ENCODE measurements at regions not wholly inside any gene's neighbourhood (a gene's known extent, or its start where the extent isn't known, plus 50 kb on each side); places are given as distances from the start of the nearest gene placed in this dataset.

DNA sequence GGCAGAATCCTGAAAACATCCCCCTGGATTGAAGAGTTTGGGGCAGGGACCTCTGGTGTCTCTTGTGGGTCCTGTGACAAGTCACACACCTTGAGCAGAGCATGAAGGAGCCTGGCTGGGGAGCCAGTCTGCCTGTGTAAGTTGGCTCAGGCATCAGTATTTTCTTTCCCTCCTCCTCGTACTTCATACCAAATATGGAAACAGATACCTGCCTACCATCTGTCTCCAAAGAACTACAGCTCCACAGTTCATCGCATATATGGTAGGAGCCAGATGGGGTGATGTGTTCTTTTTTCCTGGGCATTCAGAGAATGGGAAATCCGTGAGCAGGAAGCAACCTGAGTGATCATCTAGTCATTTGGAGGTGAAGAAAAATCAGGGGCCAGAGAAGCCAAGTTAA is 177.3 kb upstream of the RAD23B start:
- TF ChIP-seq, protein P1, sequence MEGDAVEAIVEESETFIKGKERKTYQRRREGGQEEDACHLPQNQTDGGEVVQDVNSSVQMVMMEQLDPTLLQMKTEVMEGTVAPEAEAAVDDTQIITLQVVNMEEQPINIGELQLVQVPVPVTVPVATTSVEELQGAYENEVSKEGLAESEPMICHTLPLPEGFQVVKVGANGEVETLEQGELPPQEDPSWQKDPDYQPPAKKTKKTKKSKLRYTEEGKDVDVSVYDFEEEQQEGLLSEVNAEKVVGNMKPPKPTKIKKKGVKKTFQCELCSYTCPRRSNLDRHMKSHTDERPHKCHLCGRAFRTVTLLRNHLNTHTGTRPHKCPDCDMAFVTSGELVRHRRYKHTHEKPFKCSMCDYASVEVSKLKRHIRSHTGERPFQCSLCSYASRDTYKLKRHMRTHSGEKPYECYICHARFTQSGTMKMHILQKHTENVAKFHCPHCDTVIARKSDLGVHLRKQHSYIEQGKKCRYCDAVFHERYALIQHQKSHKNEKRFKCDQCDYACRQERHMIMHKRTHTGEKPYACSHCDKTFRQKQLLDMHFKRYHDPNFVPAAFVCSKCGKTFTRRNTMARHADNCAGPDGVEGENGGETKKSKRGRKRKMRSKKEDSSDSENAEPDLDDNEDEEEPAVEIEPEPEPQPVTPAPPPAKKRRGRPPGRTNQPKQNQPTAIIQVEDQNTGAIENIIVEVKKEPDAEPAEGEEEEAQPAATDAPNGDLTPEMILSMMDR (IDR thresholded peaks at IDR 0.05), result no peak
- TF ChIP-seq POLR2A (IDR thresholded peaks at IDR 0.05; ENCODE audit: low read depth), result no peak

All from esophagus muscularis mucosa (tissue), 3 donors.